Endothelial cell of umbilical vein (primary cell): ENCODE measurements at regions not wholly inside any gene's neighbourhood (a gene's known extent, or its start where the extent isn't known, plus 50 kb on each side); places are given as distances from the start of the nearest gene placed in this dataset.

Experiments used
- BruUV-seq: library from RNA; stranded (reverse); fragments of 400-500 nt; replicated peaks from 2 replicates; lab custom pipeline; 2021; lab: Mats Ljungman, UMichigan
- CTCF ChIA-PET: fragments of 300-600, 350-600 bp; sonication (Branson Sonifier 250); formaldehyde crosslinking; loops from one replicate; lab custom pipeline; 2021; ENCODE audit warnings: antibody characterized with exemption, inconsistent platforms; lab: Charles Lee
- POLR2A ChIA-PET: fragments of 300-600, 350-600 bp; sonication (Branson Sonifier 250); formaldehyde crosslinking; loops from one replicate; lab custom pipeline; 2021; ENCODE audit warnings: antibody characterized with exemption, inconsistent platforms; lab: Charles Lee
- DNase-seq: peaks from one replicate; pipeline ENCODE4 v3.0.0-alpha.2; 2011; ENCODE audit warnings: low read depth, low spot score
- FAIRE-seq: peaks from 2 replicates; lab custom pipeline; 2011; peaks lifted over from hg19 to GRCh38; lab: Jason Lieb, UNC
- H2AFZ ChIP-seq: 2 replicates; pipeline ENCODE4 v1.6.0; 2012; ENCODE audit warnings: low read depth, low read length, control low read depth, inconsistent platforms
- H3K27ac ChIP-seq: 2 replicates; pipeline ENCODE4 v1.5.1; 2011; ENCODE audit warnings: low read depth, mild to moderate bottlenecking, control low read depth, low read length, moderate library complexity; ENCODE audit not compliant: insufficient read depth
- H3K27me3 ChIP-seq, 2 experiments: 2 replicates each; pipeline versions ENCODE4 v1.6.0 to v1.6.1; 2011; ENCODE audit warnings: low read length in 2 of 2, mixed read lengths in 1 of 2; ENCODE audit not compliant: control insufficient read depth in 2 of 2, insufficient read depth in 2 of 2
- H3K36me3 ChIP-seq, 2 experiments: 2 replicates in 1 of 2; 3 replicates in 1 of 2; pipeline ENCODE4 v1.5.1; 2011; ENCODE audit warnings: low read length in 2 of 2, mild to moderate bottlenecking in 1 of 2, moderate library complexity in 1 of 2; ENCODE audit not compliant: control insufficient read depth in 2 of 2, insufficient read depth in 2 of 2; ENCODE audit errors: extremely low read depth in 1 of 2
- H3K4me1 ChIP-seq: 3 replicates; pipeline ENCODE4 v1.5.1; 2011; ENCODE audit warnings: mild to moderate bottlenecking, low read length; ENCODE audit not compliant: control insufficient read depth, insufficient read depth; ENCODE audit errors: extremely low read depth
- H3K4me2 ChIP-seq: 2 replicates; pipeline ENCODE4 v1.6.1; 2011; ENCODE audit warnings: low read length, control low read depth, mixed read lengths; ENCODE audit not compliant: insufficient read depth
- H3K4me3 ChIP-seq, 3 experiments: fragments of 200-600 bp in 1 of 3; sonication (generic), shearing (Covaris generic) in 1 of 3; replicated peaks in 1 of 3; 2 replicates each; pipeline ENCODE4 v1.5.1; 2011 to 2016; ENCODE audit warnings: control low read depth in 3 of 3, low read length in 3 of 3, mild to moderate bottlenecking in 2 of 3, inconsistent platforms in 1 of 3, low read depth in 1 of 3, moderate library complexity in 1 of 3; ENCODE audit not compliant: insufficient read depth in 1 of 3
- H3K79me2 ChIP-seq: 2 replicates; pipeline ENCODE4 v1.6.0; 2012; ENCODE audit warnings: low read length, inconsistent platforms; ENCODE audit not compliant: control insufficient read depth, insufficient read depth
- H3K9ac ChIP-seq: replicated peaks from 2 replicates; pipeline ENCODE3; 2011; ENCODE audit warnings: low read length, control low read depth; ENCODE audit not compliant: insufficient read depth; ENCODE audit errors: extremely low read depth
- H3K9me1 ChIP-seq: replicated peaks from 3 replicates; pipeline ENCODE4 v1.6.0; 2011; ENCODE audit warnings: mild to moderate bottlenecking, low read length; ENCODE audit not compliant: control insufficient read depth, insufficient read depth; ENCODE audit errors: extremely low read depth
- H3K9me3 ChIP-seq: replicated peaks from 2 replicates; pipeline ENCODE4 v1.5.1; 2012; ENCODE audit warnings: low read length, inconsistent platforms; ENCODE audit not compliant: control insufficient read depth, insufficient read depth
- H4K20me1 ChIP-seq: replicated peaks from 2 replicates; pipeline ENCODE3; 2011; ENCODE audit warnings: mild to moderate bottlenecking, low read length; ENCODE audit not compliant: control insufficient read depth, insufficient read depth; ENCODE audit errors: extremely low read depth
- CTCF ChIP-seq, 2 donors: IDR thresholded peaks; 1 replicate in 1 of 2; 2 replicates in 1 of 2; pipeline ENCODE4 v1.5.1; 2011; ENCODE audit warnings: low read length in 2 of 2, mild to moderate bottlenecking in 2 of 2, moderate library complexity in 2 of 2, control low read depth in 1 of 2, inconsistent platforms in 1 of 2, low read depth in 1 of 2; ENCODE audit not compliant: insufficient read depth in 1 of 2; ENCODE audit errors: extremely low read depth in 1 of 2
- EZH2 ChIP-seq: IDR thresholded peaks from 2 replicates; pipeline ENCODE4 v1.6.1; 2012; ENCODE audit warnings: borderline replicate concordance, low read depth, mild to moderate bottlenecking, moderate library complexity, low read length, inconsistent platforms; ENCODE audit not compliant: severe bottlenecking
- FOS ChIP-seq: IDR thresholded peaks from 2 replicates; pipeline ENCODE4 v1.6.1; 2011; ENCODE audit warnings: mild to moderate bottlenecking, low read length, moderate library complexity, borderline replicate concordance; ENCODE audit not compliant: insufficient read depth
- GATA2 ChIP-seq: IDR thresholded peaks from 2 replicates; pipeline ENCODE4 v1.7.0; 2011; ENCODE audit warnings: low read depth, mild to moderate bottlenecking, moderate library complexity, mixed read lengths, low read length; ENCODE audit not compliant: insufficient read length, insufficient read depth
- MAX ChIP-seq: IDR thresholded peaks from 2 replicates; pipeline ENCODE4 v1.6.1; 2011; ENCODE audit not compliant: insufficient read depth, insufficient read length
- MYC ChIP-seq: IDR thresholded peaks from one replicate; pipeline ENCODE4 v1.6.1; 2011; ENCODE audit warnings: mild to moderate bottlenecking, low read depth, low read length
- POLR2A ChIP-seq: IDR thresholded peaks from 2 replicates; pipeline ENCODE4 v1.6.1; 2012; ENCODE audit warnings: low read depth, mild to moderate bottlenecking, control low read depth, low read length
- POLR2AphosphoS5 ChIP-seq: IDR thresholded peaks from 2 replicates; pipeline ENCODE4 v1.6.1; 2012; ENCODE audit warnings: low read depth, mild to moderate bottlenecking, control low read depth, low read length, moderate library complexity; ENCODE audit not compliant: insufficient read depth
- dilution Hi-C: fragments of 300-500 bp; cut with MboI; formaldehyde crosslinking; loops from one replicate; pipeline ENCODE4 v1.15.0; 2019; ENCODE audit warnings: low sequenced_read_pairs; ENCODE audit not compliant: extremely low pct_ligation_motif_present
- intact Hi-C: fragments of 100-400 bp; cut with micrococcal nuclease; formaldehyde crosslinking; loops from one replicate; pipeline ENCODE4 v1.10.0; 2022

- Histone ChIP-seq H3K79me2 (no peaks in the 10 kb centered on the region), H4K20me1 (no peaks in the 10 kb centered on the region), H3K9me3 (no peaks in the 10 kb centered on the region), H3K4me3 (no peak overlapping the region), H3K9ac (no peak overlapping the region), H3K27ac (no peak overlapping the region), H3K27me3 (no peaks in the 10 kb centered on the region), H3K36me3 (no peaks in the 10 kb centered on the region), H3K4me1 (no peaks in the 10 kb centered on the region), H2AFZ (no peak overlapping the region), H3K9me1 (no peaks in the 10 kb centered on the region), H3K4me2 (no peak overlapping the region)
- TF ChIP-seq EZH2 (no peak), POLR2AphosphoS5 (no peak), POLR2A (no peak), MYC (no peak), CTCF (IDR thresholded peaks at IDR 0.05; ENCODE audit: extremely low read depth in 1 of 2, insufficient read depth in 1 of 2, low read depth in 1 of 2, low read length in 2 of 2) (no peak), MAX (no peak), FOS (no peak), GATA2 (no peak)
- POLR2A ChIA-PET, result no interaction called here
- CTCF ChIA-PET, result interaction anchor here (1.1 to 1.7 kb wide), 3 partner anchors 11 to 438 kb away, joined by 4 read pairs; no protein-coding TSS in a partner anchor
- FAIRE-seq, result no peak
- DNase-seq, result no peak
- intact Hi-C loops, result no loop called here
- dilution Hi-C loops, result no loop called here
- BruUV-seq, result no TSS peak
Measured at GRCh38 chr13:80117515-80117914, 223.4 kb downstream of the SPRY2 start.
